Smooth muscle cell (in vitro differentiated cells): ENCODE measurements at regions not wholly inside any gene's neighbourhood (a gene's known extent, or its start where the extent isn't known, plus 50 kb on each side); places are given as distances from the start of the nearest gene placed in this dataset.

Experiments
- DNase-seq: peaks from one replicate; lab custom pipeline; 2025; ENCODE audit not compliant: unreplicated experiment; lab: John Stamatoyannopoulos, UW
- H2AFZ ChIP-seq: fragments of 200-600 bp; sonication (generic); 2 replicates; pipeline ENCODE4 v1.6.0; 2016; ENCODE audit warnings: antibody characterized with exemption, low read depth, mild to moderate bottlenecking
- H3F3A ChIP-seq: fragments of 200-600 bp; sonication (generic); 2 replicates; pipeline ENCODE4 v1.6.0; 2017; ENCODE audit warnings: antibody characterized with exemption, low read depth
- H3K27ac ChIP-seq: fragments of 200-600 bp; sonication (generic); 2 replicates; pipeline ENCODE4 v1.5.1; 2016; ENCODE audit warnings: low read depth, mild to moderate bottlenecking
- H3K27me3 ChIP-seq: fragments of 200-600 bp; sonication (generic); 2 replicates; pipeline ENCODE4 v1.6.1; 2016; ENCODE audit warnings: low read depth, mild to moderate bottlenecking
- H3K36me3 ChIP-seq: fragments of 200-600 bp; sonication (generic); 2 replicates; pipeline ENCODE4 v1.5.1; 2016; ENCODE audit warnings: low read depth
- H3K4me1 ChIP-seq: fragments of 200-600 bp; sonication (generic); 2 replicates; pipeline ENCODE4 v1.5.1; 2016; ENCODE audit warnings: low read depth
- H3K4me2 ChIP-seq: fragments of 200-600 bp; sonication (generic); 2 replicates; pipeline ENCODE4 v1.6.0; 2016; ENCODE audit warnings: mild to moderate bottlenecking
- H3K4me3 ChIP-seq: fragments of 200-600 bp; sonication (generic); 2 replicates; pipeline ENCODE4 v1.5.1; 2016; ENCODE audit warnings: mild to moderate bottlenecking
- H3K79me2 ChIP-seq: fragments of 200-600 bp; sonication (generic); 2 replicates; pipeline ENCODE4 v1.6.0; 2016; ENCODE audit warnings: low read depth, mild to moderate bottlenecking
- H3K9ac ChIP-seq: fragments of 200-600 bp; sonication (generic); 2 replicates; pipeline ENCODE4 v1.6.0; 2016; ENCODE audit warnings: low read depth
- H3K9me3 ChIP-seq: fragments of 200-600 bp; sonication (generic); replicated peaks from 2 replicates; pipeline ENCODE4 v1.5.1; 2016; ENCODE audit warnings: low read depth
- H4K20me1 ChIP-seq: fragments of 200-600 bp; sonication (generic); 2 replicates; pipeline ENCODE4 v1.6.0; 2016; ENCODE audit warnings: low read depth
- WGBS: methylation state at CpG from one replicate; pipeline ENCODE4 v1.1.7; 2016; ENCODE audit warnings: low lambda C conversion rate; 5-methylcytosine and 5-hydroxymethylcytosine counted together
- TF ChIP-seq, protein P1 (sequence below): fragments of 200-600 bp; sonication (generic); IDR thresholded peaks from 2 replicates; pipeline ENCODE4 v1.5.1; 2017; ENCODE audit warnings: borderline replicate concordance, mild to moderate bottlenecking, antibody characterized with exemption; ENCODE audit not compliant: insufficient read depth, poor library complexity, severe bottlenecking

DNA sequence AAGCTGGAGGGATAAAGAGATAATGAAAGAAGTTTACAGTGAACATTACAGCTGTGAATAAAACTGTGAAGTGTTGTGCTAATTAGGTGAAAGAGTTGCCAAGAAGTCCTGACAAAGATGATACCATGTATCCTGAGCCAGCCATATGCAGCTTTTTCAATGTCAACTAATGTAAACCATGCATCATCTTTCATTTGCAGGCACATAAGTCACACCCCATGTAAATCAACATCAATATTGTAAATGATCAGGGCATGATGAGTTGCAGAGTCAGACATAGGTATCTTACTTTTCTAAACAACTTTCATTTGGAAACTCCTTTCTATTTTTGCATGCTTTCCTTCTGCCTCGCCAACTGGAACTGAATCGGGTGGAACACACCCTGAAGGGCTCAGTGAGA, 569.1 kb downstream of the TBC1D4 start:
- TF ChIP-seq, protein P1, sequence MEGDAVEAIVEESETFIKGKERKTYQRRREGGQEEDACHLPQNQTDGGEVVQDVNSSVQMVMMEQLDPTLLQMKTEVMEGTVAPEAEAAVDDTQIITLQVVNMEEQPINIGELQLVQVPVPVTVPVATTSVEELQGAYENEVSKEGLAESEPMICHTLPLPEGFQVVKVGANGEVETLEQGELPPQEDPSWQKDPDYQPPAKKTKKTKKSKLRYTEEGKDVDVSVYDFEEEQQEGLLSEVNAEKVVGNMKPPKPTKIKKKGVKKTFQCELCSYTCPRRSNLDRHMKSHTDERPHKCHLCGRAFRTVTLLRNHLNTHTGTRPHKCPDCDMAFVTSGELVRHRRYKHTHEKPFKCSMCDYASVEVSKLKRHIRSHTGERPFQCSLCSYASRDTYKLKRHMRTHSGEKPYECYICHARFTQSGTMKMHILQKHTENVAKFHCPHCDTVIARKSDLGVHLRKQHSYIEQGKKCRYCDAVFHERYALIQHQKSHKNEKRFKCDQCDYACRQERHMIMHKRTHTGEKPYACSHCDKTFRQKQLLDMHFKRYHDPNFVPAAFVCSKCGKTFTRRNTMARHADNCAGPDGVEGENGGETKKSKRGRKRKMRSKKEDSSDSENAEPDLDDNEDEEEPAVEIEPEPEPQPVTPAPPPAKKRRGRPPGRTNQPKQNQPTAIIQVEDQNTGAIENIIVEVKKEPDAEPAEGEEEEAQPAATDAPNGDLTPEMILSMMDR: no peak
- Histone ChIP-seq H3K9me3 (no peaks in the 10 kb centered on the region), H3F3A (no peaks in the 10 kb centered on the region), H3K79me2 (no peaks in the 10 kb centered on the region), H3K27me3 (no peaks in the 10 kb centered on the region), H3K27ac (no peak overlapping the region), H3K4me3 (no peak overlapping the region), H3K9ac (no peak overlapping the region), H4K20me1 (no peaks in the 10 kb centered on the region), H3K36me3 (no peaks in the 10 kb centered on the region), H3K4me1 (no peaks in the 10 kb centered on the region), H3K4me2 (no peak overlapping the region), H2AFZ (no peak overlapping the region)
- 94% methylated on average over 2 of the region's 2 CpGs for WGBS
- no peak for DNase-seq

DNA sequence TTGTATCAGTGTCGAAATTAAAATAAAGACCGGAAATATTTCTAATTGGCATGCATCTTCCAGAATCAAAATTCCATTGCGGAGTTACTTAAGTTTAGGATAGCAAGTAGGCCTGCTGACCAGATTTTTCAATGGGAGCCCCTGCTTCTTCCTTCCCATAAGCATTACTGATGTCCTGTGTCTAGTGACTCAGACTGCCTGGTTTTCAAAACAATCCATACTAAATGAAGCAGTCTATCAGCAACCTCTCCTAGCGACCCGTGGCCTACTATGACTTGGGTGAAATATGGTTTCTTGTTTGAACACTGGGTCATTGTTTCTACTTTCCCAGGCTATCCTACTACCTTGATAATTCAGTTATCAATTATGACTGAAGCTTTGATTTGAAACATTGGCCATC, 571.6 kb downstream of the TBC1D4 start:
- Histone ChIP-seq H3K4me1 (no peaks in the 10 kb centered on the region), H3K79me2 (no peaks in the 10 kb centered on the region), H3K4me2 (no peak overlapping the region), H2AFZ (no peak overlapping the region), H3K27ac (no peak overlapping the region), H3K4me3 (no peak overlapping the region), H3K9me3 (no peaks in the 10 kb centered on the region), H3F3A (no peaks in the 10 kb centered on the region), H3K36me3 (no peaks in the 10 kb centered on the region), H3K9ac (no peak overlapping the region), H3K27me3 (no peaks in the 10 kb centered on the region), H4K20me1 (no peaks in the 10 kb centered on the region)
- 73% methylated on average over 5 of the region's 5 CpGs for WGBS
- TF ChIP-seq, protein P1: no peak
- DNase-seq: no peak

DNA sequence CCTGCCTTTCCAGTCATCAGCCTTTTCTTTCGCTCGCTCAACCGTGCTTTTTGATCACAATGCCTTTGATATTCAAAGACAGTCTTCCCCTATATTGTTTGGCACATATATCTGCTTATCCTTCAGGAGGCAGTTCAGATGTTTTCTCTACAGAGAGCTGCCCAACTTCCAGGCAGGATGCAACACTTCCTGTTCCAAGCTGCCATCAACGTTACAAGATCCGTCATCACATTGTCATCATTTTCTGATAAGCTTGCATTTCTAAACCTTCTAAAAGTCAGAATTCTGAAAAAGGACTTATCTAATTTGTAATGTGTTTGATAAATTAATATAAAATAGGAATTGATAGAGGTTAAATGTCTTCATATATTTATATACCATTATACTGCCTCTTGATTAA, 574.2 kb downstream of the TBC1D4 start:
- no peaks in the 10 kb centered on the region for H3K4me1 ChIP-seq
- WGBS: 78% methylated on average over 5 of the region's 5 CpGs
- no peak overlapping the region for H3K9ac ChIP-seq
- no peaks in the 10 kb centered on the region for H3K27me3 ChIP-seq
- no peaks in the 10 kb centered on the region for H3F3A ChIP-seq
- H4K20me1 ChIP-seq: no peaks in the 10 kb centered on the region
- no peaks in the 10 kb centered on the region for H3K79me2 ChIP-seq
- H3K36me3 ChIP-seq: no peaks in the 10 kb centered on the region
- H3K4me3 ChIP-seq: no peak overlapping the region
- no peaks in the 10 kb centered on the region for H3K9me3 ChIP-seq
- no peak overlapping the region for H2AFZ ChIP-seq
- no peak for DNase-seq
- H3K27ac ChIP-seq: no peak overlapping the region
- TF ChIP-seq, protein P1: no peak
- no peak overlapping the region for H3K4me2 ChIP-seq

DNA sequence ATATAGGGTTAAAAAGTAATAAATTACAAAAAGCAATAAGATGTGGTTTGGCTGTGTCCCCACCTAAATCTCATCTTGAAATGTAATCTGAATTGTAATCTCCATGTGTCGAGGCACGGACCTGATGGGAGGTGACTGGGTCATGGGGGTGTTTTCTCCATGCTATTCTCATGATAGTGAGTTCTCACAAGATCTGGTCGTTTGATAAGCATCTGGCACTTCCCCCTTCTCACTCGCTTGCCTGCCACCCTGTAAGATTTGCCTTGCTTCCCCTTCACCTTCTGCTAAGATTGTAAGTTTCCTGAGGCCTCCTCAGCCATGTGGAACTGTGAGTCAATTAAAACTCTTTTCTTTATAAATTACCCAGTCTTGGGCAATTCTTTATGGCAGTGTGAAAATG, 577.4 kb downstream of the TBC1D4 start:
- H3K4me1 ChIP-seq: no peaks in the 10 kb centered on the region
- no peaks in the 10 kb centered on the region for H3K36me3 ChIP-seq
- H4K20me1 ChIP-seq: no peaks in the 10 kb centered on the region
- no peaks in the 10 kb centered on the region for H3K27me3 ChIP-seq
- WGBS: 64% methylated on average over 4 of the region's 4 CpGs
- no peak for DNase-seq
- no peaks in the 10 kb centered on the region for H3K9me3 ChIP-seq
- no peak overlapping the region for H3K27ac ChIP-seq
- no peaks in the 10 kb centered on the region for H3K79me2 ChIP-seq
- no peak overlapping the region for H2AFZ ChIP-seq
- TF ChIP-seq, protein P1: no peak
- H3K9ac ChIP-seq: no peak overlapping the region
- no peak overlapping the region for H3K4me2 ChIP-seq
- H3F3A ChIP-seq: no peaks in the 10 kb centered on the region
- H3K4me3 ChIP-seq: no peak overlapping the region
